Hepatocyte (in vitro differentiated cells): ENCODE measurements at regions not wholly inside any gene's neighbourhood (a gene's known extent, or its start where the extent isn't known, plus 50 kb on each side); places are given as distances from the start of the nearest gene placed in this dataset.
"Not testable (repeated sequence)": the region's sequence is repeated elsewhere in the genome, so short reads cannot be mapped to it uniquely, and the experiment has no call there.

Source experiments
- CTCF ChIP-seq: fragments of 200-600 bp; sonication (generic); IDR thresholded peaks from 2 replicates; pipeline ENCODE4 v1.5.1; 2016; ENCODE audit warnings: antibody characterized with exemption, mild to moderate bottlenecking; ENCODE audit not compliant: poor library complexity
- EZH2 ChIP-seq: fragments of 200-600 bp; sonication (generic); IDR thresholded peaks from 2 replicates; pipeline ENCODE4 v1.6.1; 2016; ENCODE audit warnings: antibody characterized with exemption, mild to moderate bottlenecking, borderline replicate concordance

DNA sequence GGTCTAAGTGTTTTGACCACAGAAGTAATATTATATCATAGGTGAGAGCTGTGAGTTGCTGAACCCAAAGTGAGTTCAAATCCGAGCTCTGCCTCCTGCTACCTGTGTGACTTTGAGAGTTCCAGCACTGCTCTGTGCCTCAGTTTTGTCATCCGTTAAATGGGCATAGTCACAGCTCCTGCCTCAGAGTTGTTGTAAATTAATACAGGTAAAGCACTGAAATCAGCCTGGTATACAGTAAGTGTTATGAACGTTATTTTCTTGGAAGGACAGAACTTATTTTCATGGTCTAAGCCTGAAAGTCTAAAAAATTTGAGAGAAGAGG, 65.4 kb upstream of the ZNF195 start:
- TF ChIP-seq EZH2, CTCF: not testable (repeated sequence)
